Fibroblast of lung (primary cell): ENCODE measurements at regions not wholly inside any gene's neighbourhood (a gene's known extent, or its start where the extent isn't known, plus 50 kb on each side); places are given as distances from the start of the nearest gene placed in this dataset.

Source experiments
- EZH2 ChIP-seq: IDR thresholded peaks from 2 replicates; pipeline ENCODE4 v1.5.1; 2012; ENCODE audit warnings: low read length, control low read depth, mild to moderate bottlenecking; ENCODE audit errors: missing control alignments
- TF ChIP-seq, protein P1 (sequence below), 2 donors: IDR thresholded peaks in 1 of 2; conservative IDR thresholded peaks in 1 of 2; 1 replicate in 1 of 2; 2 replicates in 1 of 2; pipeline ENCODE4 v1.5.1; 2011 to 2012; ENCODE audit warnings: low read length in 2 of 2, control low read depth in 1 of 2, inconsistent platforms in 1 of 2, low read depth in 1 of 2, mild to moderate bottlenecking in 1 of 2

DNA sequence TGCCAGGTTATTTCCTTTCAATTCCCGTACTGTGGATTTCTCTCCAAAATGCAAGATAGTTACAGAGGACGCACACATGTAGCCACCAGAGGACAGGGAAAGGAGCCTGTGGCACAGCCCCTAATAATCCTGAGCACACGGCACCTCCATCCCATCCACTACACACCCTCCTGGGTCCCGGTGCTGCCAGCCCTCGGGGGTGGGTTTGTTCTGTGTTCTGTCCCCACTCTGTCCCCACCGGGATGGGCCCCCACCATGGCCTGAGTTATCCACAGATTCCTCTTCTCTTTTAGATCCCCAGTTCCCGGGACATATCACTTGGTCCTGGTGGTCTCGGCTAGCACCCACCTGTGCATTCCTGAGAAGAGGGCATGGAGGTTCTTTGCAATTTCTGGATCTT lies 196.9 kb upstream of the PPP2R2D start:
- TF ChIP-seq, protein P1, sequence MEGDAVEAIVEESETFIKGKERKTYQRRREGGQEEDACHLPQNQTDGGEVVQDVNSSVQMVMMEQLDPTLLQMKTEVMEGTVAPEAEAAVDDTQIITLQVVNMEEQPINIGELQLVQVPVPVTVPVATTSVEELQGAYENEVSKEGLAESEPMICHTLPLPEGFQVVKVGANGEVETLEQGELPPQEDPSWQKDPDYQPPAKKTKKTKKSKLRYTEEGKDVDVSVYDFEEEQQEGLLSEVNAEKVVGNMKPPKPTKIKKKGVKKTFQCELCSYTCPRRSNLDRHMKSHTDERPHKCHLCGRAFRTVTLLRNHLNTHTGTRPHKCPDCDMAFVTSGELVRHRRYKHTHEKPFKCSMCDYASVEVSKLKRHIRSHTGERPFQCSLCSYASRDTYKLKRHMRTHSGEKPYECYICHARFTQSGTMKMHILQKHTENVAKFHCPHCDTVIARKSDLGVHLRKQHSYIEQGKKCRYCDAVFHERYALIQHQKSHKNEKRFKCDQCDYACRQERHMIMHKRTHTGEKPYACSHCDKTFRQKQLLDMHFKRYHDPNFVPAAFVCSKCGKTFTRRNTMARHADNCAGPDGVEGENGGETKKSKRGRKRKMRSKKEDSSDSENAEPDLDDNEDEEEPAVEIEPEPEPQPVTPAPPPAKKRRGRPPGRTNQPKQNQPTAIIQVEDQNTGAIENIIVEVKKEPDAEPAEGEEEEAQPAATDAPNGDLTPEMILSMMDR (conservative IDR thresholded peaks at IDR 0.05 in 1 of 2, IDR thresholded peaks at IDR 0.05 in 1 of 2; ENCODE audit: low read depth in 1 of 2, low read length in 2 of 2), result no peak
- TF ChIP-seq EZH2, result no peak
